GM19463 (cell line): ENCODE measurements at regions not wholly inside any gene's neighbourhood (a gene's known extent, or its start where the extent isn't known, plus 50 kb on each side); places are given as distances from the start of the nearest gene placed in this dataset.
"Not testable (repeated sequence)": the region's sequence is repeated elsewhere in the genome, so short reads cannot be mapped to it uniquely, and the experiment has no call there.

ENCODE experiments used
- ATAC-seq: cut with Tn5 transposase; IDR thresholded peaks from one replicate; pipeline ENCODE4 v1.9.1; 2021; ENCODE audit warnings: mild to moderate bottlenecking, moderate library complexity; ENCODE audit not compliant: unreplicated experiment

DNA sequence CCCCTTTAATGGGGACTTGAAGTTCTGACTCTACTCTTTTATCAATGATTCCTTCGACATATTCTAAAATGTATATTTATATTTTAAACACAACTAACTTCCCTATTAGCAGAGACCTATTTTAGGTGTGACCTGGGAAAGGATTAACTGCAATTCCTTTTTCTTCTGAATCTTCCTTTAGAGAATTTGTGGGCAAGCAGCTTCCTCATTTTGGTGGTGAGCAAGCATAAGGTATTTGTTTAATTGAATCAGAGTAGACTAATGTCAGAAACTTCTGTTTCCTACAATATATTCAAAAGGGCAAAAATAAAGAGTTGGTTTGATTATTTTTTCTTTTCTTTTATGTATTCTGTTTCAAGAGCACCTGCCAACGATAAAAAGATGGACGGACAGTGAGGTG lies 237.0 kb downstream of the IKZF2 start:
- no peak for ATAC-seq

DNA sequence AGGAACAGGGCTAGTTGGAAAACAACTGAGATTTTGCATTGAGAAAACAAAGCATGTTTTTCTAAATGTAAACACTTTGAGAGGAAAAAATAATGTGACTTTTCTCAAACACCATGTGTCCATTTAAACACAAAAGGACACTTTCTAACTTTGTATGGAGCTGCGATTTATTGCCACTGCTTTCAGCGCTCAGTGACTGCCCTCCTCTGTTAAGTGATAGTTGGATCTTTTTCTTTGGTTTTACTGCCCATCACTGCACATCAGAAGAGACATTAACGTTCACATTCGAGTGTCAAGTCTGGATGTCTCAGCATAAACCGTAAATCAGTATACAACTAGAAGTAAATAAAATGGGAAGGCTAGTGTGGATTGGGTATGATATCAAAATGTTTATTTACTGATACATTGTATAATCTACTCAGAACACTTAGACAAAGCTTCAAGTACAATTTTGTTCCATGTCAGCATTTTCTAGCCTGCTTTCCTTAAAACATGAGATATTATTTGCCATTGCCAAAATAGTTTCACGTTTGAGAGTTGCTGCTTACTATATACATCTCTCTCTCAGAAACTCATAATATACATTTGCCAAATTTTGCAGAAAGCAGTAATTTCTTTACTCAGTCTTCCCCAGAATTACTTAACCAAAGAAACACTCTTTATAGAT lies 237.6 kb downstream of the IKZF2 start:
- no peak for ATAC-seq

DNA sequence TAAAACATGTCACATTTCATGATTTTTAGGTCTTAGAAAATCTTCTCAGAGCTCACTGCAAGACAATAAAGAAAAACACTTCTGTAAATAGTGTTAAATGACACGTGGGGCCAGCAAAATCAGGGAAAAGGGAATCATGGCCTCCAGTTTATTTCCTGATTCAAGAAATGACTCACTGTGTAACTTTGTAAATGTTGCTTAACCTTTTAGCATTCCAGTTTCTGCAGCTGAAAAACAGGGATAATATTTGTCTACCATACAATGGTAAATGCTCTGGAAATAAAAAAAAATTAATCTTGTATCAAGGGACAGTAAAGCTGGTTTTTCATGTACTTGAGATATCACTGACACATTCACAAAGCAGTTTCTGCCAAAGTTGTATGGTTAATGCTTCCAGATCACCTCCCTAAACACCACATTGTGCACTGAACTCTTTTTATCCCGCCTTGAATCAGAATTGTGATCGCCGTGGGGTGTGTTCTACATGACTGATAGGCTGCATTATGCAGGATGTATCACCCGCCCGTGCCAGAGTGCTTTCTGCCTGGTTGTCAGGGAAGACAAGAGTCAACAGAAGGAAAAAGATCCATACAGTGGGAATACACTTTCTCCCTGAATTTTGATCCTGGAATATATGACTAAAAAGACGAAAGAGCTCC lies 238.8 kb downstream of the IKZF2 start:
- no peak for ATAC-seq

DNA sequence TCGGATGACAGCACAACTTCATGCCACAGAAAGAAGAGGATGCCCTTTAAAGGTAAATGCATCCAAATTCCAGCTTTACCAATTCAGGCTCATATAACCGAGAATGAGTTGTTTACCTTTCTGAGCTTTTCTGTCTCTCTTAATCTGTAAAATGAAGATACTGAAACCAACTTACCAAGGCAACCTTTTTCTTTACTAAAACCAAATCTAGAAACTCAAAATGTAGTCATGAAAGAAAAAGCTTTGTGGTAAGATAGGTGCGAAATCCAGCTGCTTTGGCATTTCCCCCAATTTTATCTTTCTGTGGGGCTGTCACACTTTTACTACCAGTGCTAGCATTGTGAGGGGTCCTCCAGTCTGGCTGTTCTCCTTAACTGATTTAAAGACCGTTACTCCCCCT lies 240.4 kb downstream of the IKZF2 start:
- ATAC-seq, result no peak

DNA sequence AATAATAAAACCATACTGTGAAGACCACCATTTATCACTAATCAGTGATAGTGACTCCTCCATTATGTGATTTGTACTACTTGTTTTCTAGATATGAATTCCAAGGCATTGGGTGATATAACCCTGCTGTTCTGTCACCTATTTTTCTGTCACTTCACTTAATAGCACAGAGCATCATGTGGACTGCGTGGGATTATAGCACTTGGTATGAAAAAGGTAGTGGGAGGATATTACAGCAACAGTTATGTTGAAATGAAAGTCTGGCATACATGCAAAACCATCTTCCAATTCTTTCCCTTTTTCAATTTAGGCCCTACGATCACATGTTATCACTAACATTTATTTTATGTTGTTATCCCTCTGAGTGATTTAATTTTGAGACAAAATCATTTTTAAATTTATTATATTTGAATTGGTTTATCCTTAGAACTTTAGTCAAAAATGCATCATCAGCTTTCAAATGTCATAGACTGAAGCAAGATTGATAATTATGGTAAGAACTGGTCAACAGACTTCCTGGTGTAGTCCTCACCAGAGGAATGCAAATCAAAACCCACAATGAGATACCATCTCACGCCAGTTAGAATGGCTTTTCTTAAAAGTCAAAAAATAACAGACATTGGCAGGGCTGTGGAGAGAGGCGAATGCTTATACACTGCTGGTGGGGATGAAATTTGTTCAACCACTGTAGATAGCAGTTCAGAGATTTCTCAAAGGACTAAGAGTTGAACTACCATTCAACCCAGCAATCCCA lies 242.6 kb downstream of the IKZF2 start:
- no peak for ATAC-seq

DNA sequence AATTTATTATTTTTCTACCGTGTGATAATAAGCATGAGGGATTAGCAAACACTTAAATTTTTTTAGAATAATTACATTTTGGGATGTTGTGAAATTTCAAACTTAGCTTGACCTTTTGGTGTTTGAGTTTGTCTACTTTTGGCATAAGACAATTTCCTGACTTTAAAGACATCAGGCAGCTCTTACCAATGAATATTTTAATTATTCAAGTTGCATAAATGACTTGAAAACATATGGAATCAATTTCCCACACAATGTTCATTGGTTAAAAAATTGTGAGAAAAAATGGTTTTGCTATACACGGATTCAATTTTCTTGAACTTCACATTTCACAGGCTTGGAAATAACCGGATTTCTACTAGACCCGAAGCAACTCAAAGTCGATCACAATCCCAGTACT lies 243.4 kb downstream of the IKZF2 start:
- no peak for ATAC-seq

DNA sequence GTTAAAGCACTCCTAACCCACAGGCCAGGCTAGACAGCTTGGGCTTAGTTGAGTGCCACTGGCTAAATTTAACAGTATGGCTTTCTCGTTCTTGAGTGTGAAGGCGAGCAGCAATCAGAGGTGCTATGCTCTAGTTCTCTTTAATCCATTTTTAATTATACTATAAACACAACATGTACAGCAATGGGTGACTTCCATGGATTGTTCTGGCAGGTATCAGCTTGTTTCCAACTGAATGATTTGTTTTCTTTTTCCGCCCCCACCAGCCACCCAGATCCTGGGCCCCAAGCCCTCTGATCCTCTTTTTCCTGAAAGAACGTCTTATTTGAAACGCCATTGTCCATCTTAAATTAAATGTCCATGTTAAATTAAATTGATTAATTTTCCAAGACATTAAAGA lies 244.8 kb downstream of the IKZF2 start:
- ATAC-seq, result no peak

DNA sequence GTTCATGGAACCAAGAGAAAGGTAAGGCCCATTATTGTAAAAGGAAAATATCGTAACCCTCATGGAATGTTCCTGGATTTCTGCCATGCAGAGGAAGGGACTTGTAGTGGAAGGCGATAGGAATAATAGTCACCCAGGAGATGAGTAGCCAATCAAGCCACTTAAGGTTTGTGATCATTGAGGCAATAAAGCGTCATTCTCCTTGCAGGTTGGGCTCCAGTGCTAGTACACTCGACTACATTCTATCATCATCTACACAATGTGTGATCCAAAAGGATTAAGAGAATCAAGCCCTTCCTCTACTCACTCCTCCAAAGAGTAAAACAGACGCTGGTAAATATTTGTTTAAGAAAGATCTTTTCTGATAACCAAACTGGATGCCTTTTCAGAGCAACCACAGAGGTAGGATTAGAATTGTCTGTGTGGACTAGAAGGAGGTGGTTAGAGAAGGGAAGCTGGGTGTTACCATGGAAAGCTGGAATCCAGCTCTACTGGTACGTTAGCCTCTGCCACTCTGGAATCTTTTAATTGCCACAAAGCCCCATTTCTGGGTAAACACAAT lies 245.7 kb downstream of the IKZF2 start:
- ATAC-seq, result no peak

DNA sequence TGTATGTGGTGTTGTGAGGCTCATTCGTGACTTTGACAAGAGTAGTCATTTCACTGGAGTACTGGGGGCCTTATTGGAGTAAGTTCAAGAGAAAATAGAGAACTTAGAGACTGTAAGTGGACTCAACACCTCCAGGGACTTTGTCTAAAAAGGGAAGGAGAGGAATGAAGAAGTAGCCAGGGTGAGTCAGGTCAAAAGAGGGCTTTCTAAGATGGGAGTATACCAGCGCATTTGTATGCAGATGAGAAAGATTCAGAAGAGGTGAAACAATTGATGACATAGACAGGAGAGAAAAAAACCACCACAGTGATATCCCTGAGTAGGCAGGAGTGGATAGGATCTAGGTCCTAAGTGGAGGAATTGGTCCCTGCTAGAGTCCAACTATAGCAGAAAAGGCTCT lies 246.8 kb downstream of the IKZF2 start:
- ATAC-seq, result no peak

DNA sequence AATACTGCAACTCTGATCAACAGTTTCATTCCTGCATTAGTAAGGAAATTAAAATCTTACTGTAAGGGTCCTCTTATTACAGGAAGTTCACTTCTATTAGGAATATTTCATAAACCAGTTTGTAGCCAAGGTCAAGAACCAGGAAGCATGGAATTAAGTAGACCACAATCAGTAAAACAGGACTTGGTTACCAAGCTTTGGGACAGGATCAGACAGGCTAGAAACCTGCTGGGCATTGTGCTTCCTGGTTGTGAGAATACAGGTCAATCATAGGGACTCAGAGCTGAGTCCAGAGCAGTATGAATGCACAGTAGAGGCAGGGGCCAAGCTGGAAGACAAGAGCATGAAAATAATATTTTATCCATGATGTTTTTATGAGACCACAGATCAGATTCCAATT lies 248.0 kb downstream of the IKZF2 start:
- ATAC-seq, result no peak

DNA sequence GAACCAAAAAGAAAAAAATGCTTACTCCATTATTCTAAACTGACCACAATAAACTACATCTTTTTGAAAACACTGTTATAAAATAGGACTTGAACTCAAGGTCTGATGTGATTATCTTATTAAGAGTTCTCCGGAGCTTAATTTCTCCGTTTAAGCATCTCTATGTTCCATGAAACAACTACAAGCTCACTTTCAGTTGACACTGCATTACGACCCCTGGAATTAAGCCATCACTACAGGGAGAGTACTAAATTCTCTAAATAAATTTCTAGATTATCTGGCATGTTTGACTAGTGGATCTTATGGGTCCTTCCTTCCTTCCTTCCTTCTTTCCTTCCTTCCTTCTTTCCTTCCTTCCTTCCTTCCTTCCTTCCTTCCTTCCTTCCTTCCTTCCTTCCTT lies 249.0 kb downstream of the IKZF2 start:
- ATAC-seq, result no peak

DNA sequence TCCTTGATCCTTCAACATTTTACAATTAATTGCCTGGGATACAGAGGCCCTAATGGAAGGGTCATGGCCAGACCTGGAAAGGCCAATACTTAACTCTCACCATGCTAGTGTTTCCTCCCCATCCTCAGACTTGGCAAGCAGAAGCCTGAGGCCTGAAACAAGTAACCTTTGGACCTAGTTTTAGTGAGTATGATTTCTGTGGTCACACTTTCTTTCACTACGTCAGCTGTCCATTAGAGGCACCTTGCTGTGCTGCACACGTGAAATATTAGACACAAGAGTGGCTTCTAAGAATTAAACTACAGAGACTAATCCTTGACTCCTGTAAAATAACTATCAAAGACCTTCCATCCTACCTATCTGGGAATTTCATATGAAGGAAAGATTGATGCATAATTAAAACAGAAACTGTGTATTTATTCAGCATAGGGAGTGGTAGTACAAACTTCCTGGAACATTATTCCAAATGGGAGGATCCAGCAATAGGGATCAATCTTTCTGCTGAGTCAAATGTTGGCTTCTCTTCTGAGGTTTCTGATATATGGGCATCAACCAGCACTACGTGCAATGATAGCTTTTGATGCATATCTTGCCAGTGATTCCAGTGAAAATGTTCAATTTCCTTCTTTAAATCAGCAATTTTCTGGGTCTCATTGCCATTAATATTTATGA lies 249.7 kb downstream of the IKZF2 start:
- ATAC-seq, result peak; percentile 84

DNA sequence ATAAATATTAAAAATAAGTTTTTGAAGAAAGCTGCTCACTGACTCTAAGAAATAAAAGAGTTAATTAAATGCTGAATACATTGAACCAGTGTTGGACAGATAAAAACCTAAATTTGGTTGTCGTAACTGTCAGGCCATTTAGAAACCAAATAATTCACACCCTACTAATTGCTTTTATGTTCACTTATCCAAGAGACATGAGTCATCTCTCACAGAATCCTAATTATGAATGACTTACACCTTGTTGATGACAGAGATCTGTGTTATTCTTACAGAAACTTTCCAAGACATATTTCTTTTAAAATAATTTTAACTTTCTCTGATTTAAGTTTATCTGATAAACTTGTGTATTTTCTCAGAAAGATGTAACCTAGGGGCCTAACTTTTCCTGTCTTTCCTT lies 250.7 kb downstream of the IKZF2 start:
- no peak for ATAC-seq

DNA sequence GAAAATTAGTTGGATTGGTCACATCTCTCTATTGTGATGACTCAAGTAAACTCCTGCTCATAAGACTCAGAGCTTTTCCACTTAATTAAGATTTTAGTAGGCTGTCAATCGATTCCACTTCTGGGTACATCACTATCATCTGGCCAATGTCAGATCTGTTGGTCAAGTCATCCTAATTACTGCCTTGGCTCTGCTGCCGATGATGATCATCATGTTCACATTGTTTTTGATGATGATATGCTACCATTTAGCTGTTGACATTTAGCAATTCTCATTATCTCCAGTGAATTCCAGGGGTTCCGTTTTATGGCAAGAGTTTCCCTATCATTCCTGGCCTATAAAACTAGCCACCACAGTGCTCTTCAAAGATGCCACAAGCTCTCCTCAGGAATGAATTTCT lies 253.4 kb downstream of the IKZF2 start:
- ATAC-seq, result no peak

DNA sequence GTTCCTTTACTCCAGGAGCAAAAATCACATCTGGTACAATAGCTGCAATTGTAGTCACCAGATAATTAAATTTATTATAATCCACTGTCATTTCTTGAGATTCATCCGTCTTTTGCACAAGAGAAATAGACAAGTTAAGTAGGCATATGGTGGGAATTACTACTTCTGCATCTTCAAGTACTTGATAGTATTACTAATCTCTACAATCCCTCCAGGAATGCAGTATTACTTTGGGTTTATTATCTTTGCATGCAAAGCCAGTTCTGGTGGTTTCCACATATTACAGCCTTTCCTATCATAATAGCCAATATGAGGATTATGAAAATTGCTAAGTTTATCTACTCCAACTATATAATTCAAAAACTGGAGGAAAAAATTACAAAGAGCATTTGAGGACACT lies 254.1 kb downstream of the IKZF2 start:
- ATAC-seq, result no peak

DNA sequence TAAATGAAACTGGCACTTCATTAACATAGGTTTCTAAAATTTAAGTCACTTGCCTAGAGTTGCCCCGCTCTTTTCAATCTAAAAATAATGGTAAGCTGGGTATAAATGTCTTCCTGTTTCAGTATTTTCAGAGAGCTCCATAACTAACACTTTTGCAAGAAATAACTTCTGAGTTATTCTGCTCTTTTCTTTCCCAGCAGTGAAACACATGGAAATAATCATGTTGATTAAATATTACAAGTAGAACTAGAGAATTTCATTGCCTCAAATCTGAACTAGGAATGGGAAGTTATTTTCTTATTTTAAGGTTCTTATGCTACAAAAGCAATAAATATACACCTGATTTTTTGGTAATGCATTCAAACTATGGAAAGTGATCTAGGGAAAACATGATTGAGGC lies 257.4 kb downstream of the IKZF2 start:
- ATAC-seq, result no peak

DNA sequence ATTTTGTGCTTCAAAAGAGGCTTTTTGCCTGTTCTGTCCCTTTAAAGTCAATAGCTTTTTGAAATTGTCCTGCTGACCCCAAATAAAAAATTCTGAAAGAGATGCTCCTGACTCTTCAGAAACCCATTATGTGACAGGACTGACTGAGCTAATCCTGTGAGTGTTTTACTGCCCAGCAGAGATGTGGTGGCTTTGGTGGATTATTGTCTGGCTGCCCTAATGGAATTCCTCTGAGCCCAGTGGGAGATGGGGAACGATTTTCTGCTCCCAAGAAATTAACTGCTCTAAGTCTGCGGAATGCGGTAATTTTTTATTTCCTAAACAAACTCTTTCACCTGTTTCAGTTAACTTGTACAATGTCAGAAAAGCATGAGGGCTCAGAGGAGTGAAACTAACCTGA lies 258.2 kb downstream of the IKZF2 start:
- no peak for ATAC-seq

DNA sequence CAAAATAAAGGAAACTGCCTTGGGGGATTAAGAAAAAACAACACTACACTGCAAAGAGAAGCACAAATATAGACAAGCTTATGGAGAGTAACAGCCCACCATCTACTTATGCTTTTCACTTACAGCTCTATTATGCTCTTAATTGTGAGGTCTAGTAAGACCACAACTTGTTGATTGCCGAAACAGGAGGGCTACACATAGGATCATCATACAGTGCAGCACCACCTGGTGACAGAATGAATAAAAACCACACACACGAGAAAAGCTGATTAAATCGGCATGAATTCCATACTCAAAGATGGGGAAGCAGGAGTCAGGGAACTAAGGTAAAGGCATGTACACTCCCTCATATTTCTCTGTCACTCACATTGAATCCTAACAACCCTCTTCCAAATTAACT lies 259.2 kb downstream of the IKZF2 start:
- no peak for ATAC-seq

DNA sequence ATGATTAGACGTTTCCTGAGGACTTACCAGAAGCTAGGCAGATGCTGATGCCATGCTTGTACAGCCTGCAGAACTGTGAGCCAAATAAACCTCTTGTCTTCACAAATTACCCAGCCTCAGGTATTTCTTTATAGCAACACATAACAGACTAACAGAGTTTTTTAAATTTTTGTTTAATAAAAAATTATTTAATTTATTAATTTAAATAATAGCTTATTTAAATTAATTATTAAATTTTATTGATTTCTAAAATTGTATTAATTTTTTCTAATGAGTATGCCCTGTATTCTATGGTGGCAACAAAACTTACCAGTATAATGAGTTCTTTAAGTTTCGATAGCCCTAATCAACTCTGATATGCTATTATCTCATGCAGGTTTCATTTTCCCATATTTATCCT lies 259.8 kb downstream of the IKZF2 start:
- no peak for ATAC-seq

DNA sequence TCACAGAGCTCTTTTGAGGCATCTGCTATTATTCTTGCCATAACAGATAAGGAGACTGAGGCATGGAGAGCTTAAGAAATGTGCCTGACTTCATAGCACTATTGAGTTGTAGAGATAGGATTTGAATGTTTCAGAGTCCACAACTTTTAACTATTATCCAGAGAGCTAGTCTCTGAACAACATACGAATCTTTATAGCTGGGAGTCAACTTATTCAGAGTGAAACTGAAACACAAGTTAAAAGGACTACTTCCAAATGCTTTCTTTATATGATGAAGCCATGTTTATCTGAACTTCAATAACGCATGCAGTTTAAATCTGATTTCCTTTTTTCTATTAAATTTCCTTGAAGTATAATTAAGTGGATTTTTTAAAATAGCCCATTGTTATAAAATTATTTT lies 268.8 kb downstream of the IKZF2 start:
- ATAC-seq, result no peak

DNA sequence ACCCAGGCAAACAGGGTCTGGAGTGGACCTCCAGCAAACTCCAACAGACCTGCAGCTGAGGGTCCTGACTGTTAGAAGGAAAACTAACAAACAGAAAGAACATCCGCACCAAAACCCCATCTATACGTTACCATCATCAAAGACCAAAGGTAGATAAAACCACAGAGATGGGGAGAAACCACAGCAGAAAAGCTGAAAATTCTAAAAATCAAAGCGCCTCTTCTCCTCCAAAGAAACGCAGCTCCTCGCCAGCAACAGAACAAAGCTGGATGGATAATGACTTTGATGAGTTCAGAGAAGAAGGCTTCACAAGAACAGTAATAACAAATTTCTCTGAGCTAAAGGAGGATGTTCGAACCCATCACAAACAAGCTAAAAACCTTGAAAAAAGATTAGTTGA lies 274.9 kb downstream of the IKZF2 start:
- not testable (repeated sequence) for ATAC-seq
